PC-9 (cell line): ENCODE measurements at regions not wholly inside any gene's neighbourhood (a gene's known extent, or its start where the extent isn't known, plus 50 kb on each side); places are given as distances from the start of the nearest gene placed in this dataset.
"Not testable (repeated sequence)": the region's sequence is repeated elsewhere in the genome, so short reads cannot be mapped to it uniquely, and the experiment has no call there.

ENCODE experiments used
- BruUV-seq: library from RNA; stranded (reverse); fragments of 400-500 nt; replicated peaks from 2 replicates; lab custom pipeline; 2021; lab: Mats Ljungman, UMichigan
- CTCF ChIA-PET: fragments of 300-600 bp; sonication (Branson Sonifier 250); formaldehyde crosslinking; loops from one replicate; lab custom pipeline; 2022; ENCODE audit warnings: antibody characterized with exemption; lab: Charles Lee
- POLR2A ChIA-PET: fragments of 300-600 bp; sonication (Branson Sonifier 250); formaldehyde crosslinking; loops from one replicate; lab custom pipeline; 2022; ENCODE audit warnings: antibody characterized with exemption; ENCODE audit not compliant: unreplicated experiment; lab: Charles Lee
- DNase-seq, 2 experiments: peaks; one replicate each; pipeline versions ENCODE4 v3.0.0 to v3.0.0-alpha.2; 2015 to 2022; ENCODE audit warnings: mixed read lengths in 1 of 2
- H2AFZ ChIP-seq: fragments of 200-600 bp; sonication (generic); 2 replicates; pipeline ENCODE4 v1.8.1; 2017; ENCODE audit warnings: antibody characterized with exemption
- H3F3A ChIP-seq: fragments of 200-600 bp; sonication (generic); 2 replicates; pipeline ENCODE4 v1.8.1; 2017; ENCODE audit warnings: antibody characterized with exemption, mild to moderate bottlenecking, low read depth; ENCODE audit not compliant: insufficient read depth
- H3K27ac ChIP-seq: fragments of 200-600 bp; sonication (generic); 2 replicates; pipeline ENCODE4 v1.6.1; 2016; ENCODE audit warnings: mixed run types
- H3K27me3 ChIP-seq: fragments of 200-600 bp; sonication (generic); 2 replicates; pipeline ENCODE4 v1.6.1; 2016; ENCODE audit warnings: low read depth, mixed run types; ENCODE audit not compliant: insufficient read depth
- H3K36me3 ChIP-seq: fragments of 200-600 bp; sonication (generic); 2 replicates; pipeline ENCODE4 v1.6.1; 2016; ENCODE audit warnings: low read depth, mixed run types
- H3K4me1 ChIP-seq: fragments of 200-600 bp; sonication (generic); replicated peaks from 2 replicates; pipeline ENCODE4 v1.6.1; 2016; ENCODE audit warnings: mixed run types; ENCODE audit not compliant: insufficient read depth
- H3K4me2 ChIP-seq: fragments of 200-600 bp; sonication (generic); 2 replicates; pipeline ENCODE4 v1.6.1; 2017; ENCODE audit warnings: mixed run types
- H3K4me3 ChIP-seq: fragments of 200-600 bp; sonication (generic); 2 replicates; pipeline ENCODE4 v1.6.1; 2016; ENCODE audit warnings: mixed run types
- H3K79me2 ChIP-seq: fragments of 200-600 bp; sonication (generic); 2 replicates; pipeline ENCODE4 v1.6.1; 2017; ENCODE audit warnings: low read depth, mixed run types
- H3K9me2 ChIP-seq: fragments of 200-600 bp; sonication (generic); 2 replicates; pipeline ENCODE4 v1.8.1; 2017; ENCODE audit warnings: mild to moderate bottlenecking; ENCODE audit not compliant: insufficient read depth
- H3K9me3 ChIP-seq: fragments of 200-600 bp; sonication (generic); 2 replicates; pipeline ENCODE4 v1.8.1; 2016; ENCODE audit warnings: low read depth; ENCODE audit not compliant: insufficient read depth
- H4K20me1 ChIP-seq: fragments of 200-600 bp; sonication (generic); 2 replicates; pipeline ENCODE4 v1.8.1; 2017; ENCODE audit not compliant: insufficient read depth
- CTCF ChIP-seq: fragments of 200-600 bp; sonication (generic); conservative IDR thresholded peaks from 2 replicates; pipeline ENCODE4 v1.6.1; 2017; ENCODE audit warnings: mixed run types, antibody characterized with exemption, mild to moderate bottlenecking, moderate library complexity
- EZH2 ChIP-seq: fragments of 200-600 bp; sonication (generic); IDR thresholded peaks from 2 replicates; pipeline ENCODE4 v1.8.0; 2017; ENCODE audit warnings: antibody characterized with exemption, low read depth
- intact Hi-C: fragments of 100-400 bp; cut with micrococcal nuclease; formaldehyde crosslinking; loops from one replicate; pipeline ENCODE4 v1.10.0; 2022; ENCODE audit not compliant: unreplicated experiment

GRCh38 chr6:86016567-86016966, 373.9 kb upstream of the SYNCRIP start:
- H3K4me1 ChIP-seq = no peaks in the 10 kb centered on the region
- no peaks in the 10 kb centered on the region for H3K9me2 ChIP-seq
- no peak overlapping the region for H3K4me2 ChIP-seq
- intact Hi-C loops = no loop called here
- ChIA-PET POLR2A (no interaction called here), CTCF (no interaction called here)
- H3K27me3 ChIP-seq = no peaks in the 10 kb centered on the region
- BruUV-seq = no TSS peak
- H3K4me3 ChIP-seq = no peak overlapping the region
- no peak for DNase-seq
- H3K27ac ChIP-seq = no peak overlapping the region
- no peak for TF ChIP-seq EZH2
- no peak for TF ChIP-seq CTCF
- H3K36me3 ChIP-seq = no peaks in the 10 kb centered on the region
- H3K79me2 ChIP-seq = no peaks in the 10 kb centered on the region
- no peaks in the 10 kb centered on the region for H3F3A ChIP-seq
- no peaks in the 10 kb centered on the region for H4K20me1 ChIP-seq
- H2AFZ ChIP-seq = no peak overlapping the region
- no peaks in the 10 kb centered on the region for H3K9me3 ChIP-seq

- intact Hi-C loops = no loop called here
- BruUV-seq = no TSS peak
- POLR2A ChIA-PET = no interaction called here
These were observed 373.4 kb upstream of the SYNCRIP start for GRCh38 chr6:86016077-86016476.

GRCh38 chr6:86012991-86013390, 370.3 kb upstream of the SYNCRIP start:
- H3K4me2 ChIP-seq, H3K79me2 ChIP-seq, H3K4me1 ChIP-seq, H3K4me3 ChIP-seq, H3K27me3 ChIP-seq, DNase-seq, BruUV-seq, H2AFZ ChIP-seq, H4K20me1 ChIP-seq, H3F3A ChIP-seq, POLR2A ChIA-PET, H3K27ac ChIP-seq, CTCF ChIA-PET, H3K9me2 ChIP-seq, H3K9me3 ChIP-seq, intact Hi-C loops, H3K36me3 ChIP-seq: not testable (repeated sequence)

More at GRCh38 chr6:86016077-86016476, 373.4 kb upstream of the SYNCRIP start:
- no peak overlapping the region for H3K4me2 ChIP-seq
- H3K4me1 ChIP-seq = no peaks in the 10 kb centered on the region
- H3K27me3 ChIP-seq = no peaks in the 10 kb centered on the region
- no peaks in the 10 kb centered on the region for H3F3A ChIP-seq
- CTCF ChIA-PET = no interaction called here
- TF ChIP-seq CTCF (no peak), EZH2 (no peak)
- H3K9me2 ChIP-seq = no peaks in the 10 kb centered on the region
- H3K9me3 ChIP-seq = no peaks in the 10 kb centered on the region
- DNase-seq = no peak
- H3K36me3 ChIP-seq = no peaks in the 10 kb centered on the region
- H3K79me2 ChIP-seq = no peaks in the 10 kb centered on the region
- no peaks in the 10 kb centered on the region for H4K20me1 ChIP-seq
- no peak overlapping the region for H2AFZ ChIP-seq
- H3K27ac ChIP-seq = no peak overlapping the region
- no peak overlapping the region for H3K4me3 ChIP-seq
